ENCODE measurements at regions not wholly inside any gene's neighbourhood (a gene's known extent, or its start where the extent isn't known, plus 50 kb on each side); places are given as distances from the start of the nearest gene placed in this dataset.
"Not testable (repeated sequence)": the region's sequence is repeated elsewhere in the genome, so short reads cannot be mapped to it uniquely, and the experiment has no call there.

DNA sequence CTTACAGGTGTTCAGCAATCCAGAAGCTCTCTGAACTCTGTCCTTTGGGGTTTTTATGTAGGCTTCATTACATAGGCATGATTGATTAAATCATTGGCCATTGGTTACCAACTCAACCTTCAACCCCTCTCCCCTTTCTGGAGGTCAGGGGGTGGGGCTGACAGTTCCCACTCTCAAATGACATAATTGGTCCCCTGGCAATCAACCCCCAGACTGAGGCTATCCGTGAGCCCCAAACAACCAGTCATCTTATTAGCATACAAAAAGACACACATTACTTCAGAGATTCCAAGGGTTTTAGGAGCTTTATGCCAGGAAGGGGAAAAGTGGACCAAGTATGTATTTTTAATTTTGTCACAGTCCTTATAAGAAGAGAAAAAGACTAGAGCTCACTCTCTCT is 92.1 kb downstream of the ZNF467 start:
- no peak for DNase-seq

DNA sequence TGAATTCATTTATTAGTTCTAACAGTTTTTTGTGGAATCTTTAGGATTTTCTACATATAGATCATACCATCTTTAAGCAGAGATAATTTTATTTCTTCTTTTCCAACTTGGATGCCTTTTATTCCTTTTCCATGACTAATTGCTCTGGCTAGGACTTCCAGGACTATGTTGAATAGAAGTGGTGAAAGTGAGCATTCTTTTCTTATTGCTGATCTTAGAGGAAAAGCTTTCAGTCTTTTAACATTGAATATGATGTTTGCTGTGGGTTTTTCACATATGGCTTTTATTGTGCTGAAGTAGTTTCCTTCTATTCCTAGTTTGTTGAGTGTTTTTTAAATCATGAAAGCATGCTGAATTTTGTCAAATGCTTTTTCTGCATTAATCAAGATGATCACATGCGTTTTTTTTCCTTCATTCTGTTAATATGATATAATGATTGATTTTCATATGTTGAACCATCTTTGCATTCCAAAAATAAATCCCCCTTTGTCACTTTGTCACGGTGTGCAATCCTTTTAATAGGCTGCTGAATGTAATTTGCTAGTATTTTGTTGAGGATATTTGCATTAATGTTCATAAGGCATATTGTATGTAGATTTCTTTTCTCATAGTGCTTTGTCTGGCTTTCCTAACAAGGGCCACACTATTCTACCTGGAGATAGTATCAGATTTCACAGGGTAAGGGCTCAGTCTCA is 92.9 kb downstream of the ZNF467 start:
- DNase-seq: no peak

DNA sequence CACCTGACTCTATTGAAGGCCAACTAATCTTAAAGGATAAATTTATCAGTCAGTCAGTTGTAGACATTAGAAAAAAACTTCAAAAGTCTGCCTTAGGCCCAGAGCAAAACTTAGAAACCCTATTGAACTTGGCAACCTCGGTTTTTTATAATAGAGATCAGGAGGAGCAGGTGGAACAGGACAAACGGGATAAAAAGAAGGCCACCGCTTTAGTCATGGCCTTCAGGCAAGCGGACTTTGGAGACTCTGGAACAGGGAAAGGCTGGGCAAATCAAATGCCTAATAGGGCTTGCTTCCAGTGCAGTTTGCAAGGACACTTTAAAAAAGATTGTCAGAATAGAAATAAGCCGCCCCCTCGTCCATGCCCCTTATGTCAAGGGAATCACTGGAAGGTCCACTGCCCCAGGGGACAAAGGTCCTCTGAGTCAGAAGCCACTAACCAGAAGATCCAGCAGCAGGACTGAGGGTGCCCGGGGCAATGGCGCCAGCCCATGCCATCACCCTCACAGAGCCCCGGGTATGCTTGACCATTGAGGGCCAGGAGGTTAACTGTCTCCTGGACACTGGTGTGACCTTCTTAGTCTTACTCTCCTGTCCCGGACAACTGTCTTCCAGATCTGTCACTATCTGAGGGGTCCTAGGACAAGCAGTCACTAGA is 98.5 kb downstream of the ZNF467 start:
- not testable (repeated sequence) for DNase-seq

DNA sequence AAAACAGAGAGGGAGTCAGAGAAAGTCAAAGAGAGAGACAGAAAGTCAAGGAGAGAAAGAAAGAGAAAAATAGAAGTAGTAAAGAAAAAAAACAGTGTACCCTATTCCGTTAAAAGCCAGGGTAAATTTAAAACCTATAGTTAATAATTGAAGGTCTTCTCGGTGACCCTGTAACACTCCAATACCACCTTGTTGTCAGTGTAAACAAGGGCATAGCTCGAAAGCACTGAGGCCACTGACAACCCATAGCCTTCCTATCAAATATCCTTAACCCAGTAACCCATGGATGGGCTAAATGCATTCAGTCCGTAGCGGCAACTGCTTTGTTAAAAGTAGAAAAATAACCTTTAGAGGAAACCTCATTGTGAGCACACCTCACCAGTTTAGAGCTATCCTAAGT is 100.4 kb downstream of the ZNF467 start:
- DNase-seq: no peak

DNA sequence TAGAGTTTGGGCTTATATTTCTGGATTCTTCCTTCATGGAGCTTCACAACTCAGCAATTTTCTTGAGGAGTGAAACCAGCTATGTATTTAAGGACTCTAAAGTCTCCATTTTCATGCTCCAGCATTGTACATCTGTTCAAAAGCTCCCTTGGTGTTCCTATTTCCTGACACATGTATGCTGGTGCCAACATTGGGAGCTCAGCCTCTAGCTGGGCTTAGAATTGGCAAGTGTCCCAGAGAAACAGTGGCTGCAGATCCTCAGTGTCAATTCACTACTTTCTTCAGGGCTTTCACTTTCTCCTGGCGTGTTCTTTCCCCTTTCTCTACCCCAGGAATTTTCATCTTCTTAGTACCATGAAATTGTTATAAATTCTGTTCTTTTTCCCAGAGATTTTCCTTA is 103.1 kb downstream of the ZNF467 start:
- no peak for DNase-seq

DNA sequence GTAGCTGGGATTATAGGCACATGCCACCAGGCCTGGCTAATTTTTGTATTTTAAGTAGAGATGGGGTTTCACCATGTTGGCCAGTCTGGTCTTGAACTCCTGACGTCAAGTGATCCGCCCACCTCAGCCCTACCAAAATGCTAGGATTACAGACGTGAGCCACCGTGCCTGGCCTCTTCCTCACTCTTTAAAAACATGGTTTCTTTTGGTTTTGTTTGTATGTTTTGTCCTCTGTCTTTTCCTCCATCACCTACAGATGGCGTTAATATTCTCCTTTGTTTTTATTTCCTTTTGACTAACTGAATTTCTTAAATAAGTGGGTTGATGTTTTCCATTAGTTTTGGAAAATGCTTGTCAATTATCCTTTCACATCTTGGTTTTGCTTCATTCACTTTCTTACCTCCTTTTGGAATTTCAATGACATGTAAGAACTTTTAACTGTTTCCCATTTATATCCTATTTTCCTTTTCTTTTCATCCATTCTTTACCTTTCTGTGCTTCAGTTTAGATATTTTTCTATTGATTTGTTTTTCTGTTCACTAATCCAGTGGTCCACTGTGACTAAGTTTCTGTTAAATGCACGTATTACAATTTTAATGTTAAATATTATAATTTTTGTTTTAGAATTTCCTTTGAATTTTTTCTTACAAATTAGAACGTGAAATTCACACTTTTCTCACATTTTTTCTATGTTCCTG is 104.1 kb downstream of the ZNF467 start:
- DNase-seq: no peak

DNA sequence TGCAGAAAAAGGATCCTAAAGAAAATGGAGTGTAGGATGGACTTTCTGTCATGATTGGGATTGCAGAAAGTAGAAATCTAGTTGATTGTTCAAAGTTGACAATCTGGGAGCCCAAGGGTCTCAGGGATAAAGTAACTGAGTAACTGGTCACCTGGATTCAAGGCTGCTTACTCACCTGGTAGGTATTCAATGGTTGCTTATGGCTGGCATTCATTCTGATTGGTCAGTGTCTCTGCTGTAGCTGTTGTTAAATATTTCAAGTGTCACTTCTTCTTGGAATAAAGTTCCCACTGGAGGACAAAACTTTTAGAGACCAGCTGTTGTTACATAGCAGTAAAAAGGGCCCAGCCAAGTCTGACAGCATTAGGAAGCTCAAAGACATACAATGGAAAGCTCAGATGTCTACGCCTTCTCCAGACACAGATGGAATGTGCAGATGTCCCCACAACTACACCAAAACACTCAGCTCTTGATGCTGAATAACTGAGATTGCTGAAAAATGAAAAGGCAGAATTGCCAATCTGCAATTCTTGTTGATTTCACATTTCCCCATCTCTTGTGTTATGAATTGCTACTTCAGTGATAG is 106.9 kb downstream of the ZNF467 start:
- no peak for DNase-seq

DNA sequence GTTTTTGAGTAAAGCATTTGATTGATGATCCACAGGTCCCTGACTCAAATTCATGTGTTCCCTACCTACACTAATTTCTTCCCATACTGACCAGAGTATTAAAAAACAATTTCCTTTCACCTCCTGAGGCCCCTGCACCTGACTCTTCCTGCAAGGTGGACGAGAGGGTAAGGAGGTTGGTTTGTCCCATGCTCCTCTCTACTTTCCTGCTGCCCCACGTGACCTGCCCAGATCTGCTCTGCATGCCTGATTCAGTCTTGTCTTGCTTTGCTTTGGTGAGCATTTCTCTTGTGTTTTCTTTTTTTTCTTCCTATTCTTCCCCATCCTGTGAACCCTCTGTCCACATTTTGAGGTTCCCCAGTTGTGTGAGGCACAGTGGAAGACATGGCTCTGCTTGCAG is 107.8 kb downstream of the ZNF467 start:
- not testable (repeated sequence) for DNase-seq

DNA sequence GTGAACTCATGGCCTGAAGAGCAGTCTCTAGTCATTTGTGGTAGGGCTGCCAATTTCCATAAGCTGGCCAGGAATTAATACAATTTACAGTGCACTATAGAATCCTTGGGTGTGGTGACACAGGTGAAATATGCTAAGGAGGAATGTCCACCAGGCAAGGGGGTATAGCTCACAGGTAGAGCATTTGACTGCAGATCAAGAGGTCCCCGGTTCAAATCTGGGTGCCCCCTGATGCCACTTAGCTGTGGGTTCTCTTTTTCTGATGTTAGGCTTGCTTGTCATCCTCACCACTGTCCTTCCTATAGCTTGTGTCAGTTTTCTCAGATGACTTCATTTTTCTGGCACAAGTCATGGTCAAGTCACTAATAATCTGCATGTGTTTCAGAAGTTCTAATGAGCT is 108.7 kb downstream of the ZNF467 start:
- DNase-seq: no peak

DNA sequence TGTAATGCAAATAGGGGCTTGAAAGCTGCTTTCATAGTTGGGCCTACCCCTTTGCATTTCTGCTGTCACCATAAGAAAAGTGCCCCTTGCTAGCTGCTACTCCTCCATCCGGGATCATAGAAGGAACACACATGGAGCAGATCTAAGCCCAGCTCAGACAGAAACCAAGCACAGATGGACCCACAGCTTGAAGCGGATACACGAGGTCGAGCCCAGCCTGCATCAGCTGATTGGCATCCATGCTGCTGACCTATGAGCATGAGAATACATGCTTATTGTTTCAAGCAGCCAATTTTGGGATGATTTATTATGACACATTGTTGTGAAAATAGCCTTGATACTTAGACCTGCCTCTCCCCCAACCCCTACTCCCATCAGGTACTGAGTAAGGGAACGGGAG is 109.2 kb downstream of the ZNF467 start:
- DNase-seq: no peak

DNA sequence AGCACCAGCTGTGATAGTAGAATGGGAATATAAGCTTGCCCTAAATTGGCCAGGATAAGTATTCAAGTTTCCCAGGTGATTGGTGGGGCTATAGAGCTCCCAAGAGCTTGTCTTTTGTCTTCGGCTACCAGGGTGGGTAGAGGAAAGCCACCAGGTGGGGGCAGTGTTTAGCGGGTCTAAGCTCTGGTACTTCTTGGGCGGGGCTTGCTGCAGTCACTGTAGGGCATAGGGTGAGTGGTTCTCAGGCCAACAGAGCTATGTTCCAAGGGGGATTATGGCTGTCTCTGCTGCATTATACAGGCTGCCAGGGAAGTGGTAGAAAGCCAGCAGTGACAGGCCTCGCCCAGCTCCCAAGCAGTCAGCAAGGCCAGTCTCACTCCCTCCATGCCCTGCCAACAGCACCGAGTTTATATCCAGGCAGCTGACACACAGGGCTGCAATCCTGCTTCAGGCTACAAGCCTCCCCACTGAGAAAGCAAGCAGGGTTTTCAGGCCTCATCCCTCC is 110.7 kb downstream of the ZNF467 start:
- no peak for DNase-seq

DNA sequence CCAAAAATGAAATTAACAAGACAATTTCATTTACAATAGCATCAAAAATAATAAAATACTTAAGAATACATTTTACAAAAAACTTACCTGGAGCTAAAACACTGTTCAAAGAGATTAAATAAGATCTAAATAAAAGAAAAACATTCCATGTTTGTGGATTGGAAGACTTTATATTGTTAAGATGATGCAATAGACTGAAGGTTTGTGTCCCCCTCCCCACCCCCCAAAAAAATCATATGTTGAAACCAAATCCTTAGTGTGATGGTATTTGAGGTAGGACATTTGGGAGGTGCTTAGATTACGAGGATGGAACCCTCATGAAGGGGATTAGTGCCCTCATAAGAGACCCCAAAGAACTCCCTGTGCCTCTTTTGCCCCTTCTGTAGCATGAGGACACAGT is 117.6 kb downstream of the ZNF467 start:
- no peak for DNase-seq

DNA sequence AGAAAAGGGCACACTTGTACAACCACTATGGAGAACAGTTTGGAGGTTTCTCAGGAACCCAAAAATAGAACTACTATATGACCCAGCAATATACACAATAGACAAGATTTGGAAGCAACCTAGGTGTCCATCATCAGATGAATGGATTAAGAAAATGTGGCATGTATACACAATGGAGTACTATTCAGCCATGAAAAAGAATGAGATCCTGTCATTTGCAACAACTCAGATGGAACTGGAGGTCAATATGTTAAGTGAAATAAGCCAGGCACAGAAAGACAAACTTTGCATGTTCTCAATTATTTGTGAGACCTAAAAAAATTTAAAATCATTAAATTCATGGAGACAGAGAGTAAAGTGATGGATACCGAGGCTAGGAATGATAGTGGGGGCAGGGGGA is 118.8 kb downstream of the ZNF467 start:
- no peak for DNase-seq

DNA sequence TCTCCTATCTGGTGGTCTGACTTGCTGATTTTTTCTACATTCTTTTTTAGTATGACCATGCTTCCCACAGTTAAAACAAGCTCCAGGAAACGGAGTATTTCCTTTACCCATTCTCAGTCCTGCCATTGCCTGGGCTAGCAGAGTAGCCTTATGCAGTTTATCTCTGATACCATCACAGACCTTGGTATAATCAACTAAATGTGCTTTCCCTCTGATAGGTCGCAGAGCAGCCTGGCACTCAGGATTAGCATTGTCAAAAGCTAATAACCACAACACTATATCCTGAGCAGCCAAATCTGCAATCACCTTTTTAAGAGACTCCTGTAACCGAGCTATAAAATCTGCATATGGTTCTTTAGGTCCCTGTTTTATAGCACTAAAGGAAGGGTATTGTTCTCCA is 123.2 kb downstream of the ZNF467 start:
- not testable (repeated sequence) for DNase-seq

DNA sequence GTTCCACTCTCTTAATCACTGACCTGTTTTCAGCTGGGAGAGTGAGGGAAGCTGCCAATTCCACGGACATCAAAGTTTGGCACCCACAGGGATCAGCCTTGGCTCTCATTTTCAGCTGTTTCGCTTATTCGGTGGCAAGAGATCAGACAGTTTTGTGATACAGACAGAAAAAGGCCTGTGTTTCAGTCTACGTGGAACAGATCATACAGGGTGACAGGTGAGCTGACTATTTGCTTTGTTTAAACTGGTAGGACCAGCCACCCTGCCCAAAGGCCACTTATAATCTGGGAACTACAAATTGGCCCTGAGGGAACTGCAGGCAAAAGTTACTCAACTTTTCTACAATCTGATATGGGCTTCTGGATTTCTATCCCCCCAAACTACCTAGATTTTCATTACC is 128.6 kb downstream of the ZNF467 start:
- no peak for DNase-seq

DNA sequence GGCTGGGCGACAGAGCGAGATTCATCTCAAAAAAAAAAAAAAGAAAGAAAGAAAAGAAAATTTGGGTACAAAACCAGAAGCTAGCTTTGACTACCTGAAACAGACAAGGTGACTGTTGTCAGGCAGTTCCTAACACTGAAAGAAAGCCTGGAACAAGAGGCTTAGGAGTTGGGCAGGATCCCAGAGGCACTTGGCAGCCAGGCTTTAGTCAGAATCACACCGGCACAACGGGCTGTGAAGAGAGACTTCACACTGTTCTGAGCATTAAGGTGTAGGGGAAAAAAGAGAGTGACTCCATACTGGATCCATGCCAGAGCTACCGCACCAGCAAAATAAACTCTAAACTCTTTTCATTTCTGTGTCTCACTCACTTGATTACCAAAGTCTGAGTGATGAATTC is 130.8 kb downstream of the ZNF467 start:
- no peak for DNase-seq

DNA sequence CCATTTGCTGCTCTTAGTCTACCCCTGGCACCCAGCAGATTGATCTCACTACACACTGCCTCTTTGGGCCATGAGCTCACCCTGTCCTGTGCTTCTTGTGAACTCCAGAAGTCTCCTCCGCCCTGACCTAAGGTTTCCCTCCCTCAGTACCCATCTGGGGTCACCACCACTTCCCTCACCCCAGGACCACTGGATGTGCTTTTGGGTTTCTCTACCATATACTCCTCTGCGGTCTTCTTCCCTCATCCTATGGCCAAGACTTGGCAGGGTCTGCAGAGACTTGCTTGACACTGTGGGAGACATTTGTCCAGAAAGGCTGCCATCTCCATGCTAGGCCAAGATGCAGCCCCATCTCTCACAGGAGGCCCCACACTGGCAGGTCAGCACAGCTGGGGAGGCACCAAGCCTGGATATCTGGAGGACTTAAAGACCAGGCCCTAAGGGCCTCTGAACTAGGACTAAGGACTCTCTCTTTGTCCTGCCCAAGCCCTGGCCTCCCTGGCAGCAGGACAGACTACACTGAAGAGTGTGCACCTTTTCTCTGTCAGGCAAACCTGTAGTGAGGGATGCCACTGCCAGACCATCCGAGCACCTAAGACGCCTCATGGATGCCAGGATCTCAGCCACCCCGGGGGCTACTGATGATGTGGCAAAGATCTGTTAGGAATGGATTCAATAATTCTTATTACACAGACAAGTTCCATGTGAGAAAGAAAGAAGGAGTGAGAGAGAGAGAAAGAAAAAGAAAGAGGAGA is 134.6 kb downstream of the ZNF467 start:
- DNase-seq: no peak

DNA sequence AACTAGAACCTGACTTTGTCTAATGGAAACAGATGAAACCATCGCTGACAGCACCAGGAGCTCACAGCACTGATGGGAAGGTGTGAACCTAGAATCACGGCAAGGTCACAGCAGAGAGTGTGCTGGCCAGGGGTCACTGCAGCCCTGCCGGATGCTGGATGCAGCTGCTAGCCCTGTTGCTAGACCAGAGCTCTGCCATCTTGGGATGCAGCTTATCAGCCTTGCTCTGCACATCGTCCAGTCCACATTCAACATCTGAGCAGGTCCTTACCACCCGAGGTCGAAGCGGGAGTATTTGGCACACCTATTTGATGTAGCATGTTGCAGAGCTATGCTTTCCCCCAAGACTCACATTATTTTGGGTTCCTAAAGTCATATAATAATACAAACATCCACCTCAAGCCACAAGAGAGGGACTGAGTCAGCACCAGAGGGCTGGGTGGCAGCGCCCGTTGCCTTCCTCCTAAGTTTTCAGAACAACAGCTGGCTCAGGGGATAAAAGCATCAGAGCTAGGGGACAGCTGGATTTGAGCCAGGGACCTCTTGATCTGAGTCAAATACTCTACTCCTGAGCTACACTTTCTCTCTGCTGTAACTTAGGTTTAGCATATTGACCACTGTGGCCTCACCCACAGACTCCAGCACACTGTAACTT is 135.3 kb downstream of the ZNF467 start:
- peak; percentile 29 for DNase-seq

DNA sequence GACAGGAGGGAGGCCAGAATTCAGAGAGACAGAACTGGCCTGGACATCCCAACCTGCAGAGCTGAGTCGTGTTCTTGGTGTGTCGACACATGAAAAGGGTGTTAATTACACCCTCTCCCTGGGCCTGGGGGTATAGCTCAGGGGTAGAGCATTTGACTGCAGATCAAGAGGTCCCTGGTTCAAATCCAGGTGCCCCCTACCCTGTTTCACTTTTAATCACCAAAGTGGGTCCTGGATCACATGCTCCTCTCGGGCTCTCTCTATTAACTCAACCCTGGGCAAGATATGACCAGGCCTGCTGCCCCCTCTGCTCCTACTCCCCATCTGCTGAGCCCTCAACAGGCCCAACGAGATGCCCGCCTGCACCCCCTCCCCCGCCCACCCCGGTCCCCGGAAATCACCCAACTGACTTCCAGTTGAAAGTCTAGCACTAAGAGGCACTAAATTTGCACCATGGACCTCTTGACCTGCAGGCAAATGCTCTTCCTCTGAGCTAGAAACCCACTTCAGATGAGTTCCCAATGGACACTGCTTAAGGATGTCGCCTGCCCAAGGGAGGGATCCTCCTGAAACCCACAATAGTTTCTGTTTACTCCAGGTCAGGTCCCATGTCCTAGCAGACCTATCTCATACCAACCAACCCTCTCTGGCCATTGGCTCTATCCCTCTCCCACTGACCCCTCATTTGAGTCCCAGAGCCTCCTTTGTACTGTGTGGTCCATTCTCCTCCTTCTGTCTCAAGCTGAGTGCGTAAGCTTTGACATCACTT is 137.6 kb downstream of the ZNF467 start:
- DNase-seq: no peak

DNA sequence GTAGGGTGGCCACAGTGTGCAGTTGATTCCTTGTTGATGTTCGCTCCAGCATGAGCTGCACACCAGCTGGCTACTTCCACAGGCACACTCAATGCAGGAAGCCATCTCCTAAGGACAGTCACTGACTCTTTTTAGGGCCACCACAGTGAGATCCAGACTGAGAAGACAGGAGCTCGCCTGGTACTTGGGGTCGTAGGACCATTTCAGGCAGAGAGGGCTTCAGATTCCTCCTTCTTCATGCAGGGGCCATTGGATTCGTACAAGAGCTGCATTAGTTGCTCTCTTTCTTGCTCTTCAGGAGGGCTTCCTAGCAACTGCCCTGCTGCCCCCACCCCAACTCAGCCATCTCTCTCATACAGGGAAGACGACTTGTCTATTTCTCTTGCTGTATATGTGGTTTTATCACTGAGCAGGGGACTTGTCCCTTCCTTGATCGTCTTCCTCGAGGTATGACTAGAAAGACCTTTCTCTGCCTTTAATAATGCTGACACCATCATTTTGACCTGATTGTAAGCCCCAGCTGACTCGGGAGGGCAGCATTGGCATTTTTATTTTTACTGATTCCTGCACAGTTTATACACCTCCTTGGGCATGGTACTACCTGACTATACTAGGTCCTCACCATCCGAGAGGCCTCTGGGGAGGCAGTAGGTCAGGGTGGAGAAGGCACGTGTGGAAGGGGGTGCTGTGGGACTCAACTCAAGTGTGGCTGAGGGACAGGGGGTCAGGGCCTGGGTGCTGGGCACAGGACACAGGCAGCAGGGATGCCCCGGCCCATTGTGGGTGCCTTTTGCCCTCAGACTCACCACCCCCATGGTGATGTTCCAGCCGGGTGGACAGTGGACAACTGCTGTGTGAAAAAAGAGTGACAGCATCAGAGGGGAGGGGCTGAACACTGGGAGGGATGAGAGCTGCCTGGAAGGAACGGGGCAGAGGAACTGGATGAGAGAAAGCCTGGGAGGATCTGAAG is 136.7 kb upstream of the ZNF746 start:
- DNase-seq: no peak
